HG03039 (cell line): ENCODE measurements at regions not wholly inside any gene's neighbourhood (a gene's known extent, or its start where the extent isn't known, plus 50 kb on each side); places are given as distances from the start of the nearest gene placed in this dataset.
"Not testable (repeated sequence)": the region's sequence is repeated elsewhere in the genome, so short reads cannot be mapped to it uniquely, and the experiment has no call there.

Source experiments
- ATAC-seq: cut with Tn5 transposase; IDR thresholded peaks from one replicate; pipeline ENCODE4 v1.9.1; 2021; ENCODE audit warnings: mild to moderate bottlenecking, moderate library complexity; ENCODE audit not compliant: unreplicated experiment

- not testable (repeated sequence) for ATAC-seq
Observed at GRCh38 chr20:18876394-18876793, 62.8 kb downstream of the SCP2D1 start.

- no peak for ATAC-seq
Observed at GRCh38 chr20:18879262-18879661, 65.7 kb downstream of the SCP2D1 start.

GRCh38 chr20:18886756-18887155, 73.2 kb downstream of the SCP2D1 start:
- ATAC-seq = no peak

- no peak for ATAC-seq
Observed at GRCh38 chr20:18901980-18902737, 88.6 kb downstream of the SCP2D1 start.

GRCh38 chr20:18904192-18904591, 90.6 kb downstream of the SCP2D1 start:
- ATAC-seq = no peak

GRCh38 chr20:18904624-18905023, 91.0 kb downstream of the SCP2D1 start:
- ATAC-seq = no peak

GRCh38 chr20:18906046-18906445, 92.5 kb downstream of the SCP2D1 start:
- no peak for ATAC-seq

GRCh38 chr20:18907353-18907752, 93.8 kb downstream of the SCP2D1 start:
- no peak for ATAC-seq

- ATAC-seq = no peak
Observed at GRCh38 chr20:18908109-18908508, 94.5 kb downstream of the SCP2D1 start.

GRCh38 chr20:18909254-18909653, 95.7 kb downstream of the SCP2D1 start:
- no peak for ATAC-seq

- no peak for ATAC-seq
Observed at GRCh38 chr20:18913701-18914100, 100.1 kb downstream of the SCP2D1 start.

- ATAC-seq = no peak
Observed at GRCh38 chr20:18914796-18915195, 101.2 kb downstream of the SCP2D1 start.

- ATAC-seq = no peak
Observed at GRCh38 chr20:18916886-18917750, 103.5 kb downstream of the SCP2D1 start.

GRCh38 chr20:18919996-18920395, 106.4 kb downstream of the SCP2D1 start:
- no peak for ATAC-seq

GRCh38 chr20:18921291-18921690, 107.7 kb downstream of the SCP2D1 start:
- ATAC-seq = no peak

- ATAC-seq = no peak
Observed at GRCh38 chr20:18922251-18922650, 108.7 kb downstream of the SCP2D1 start.

- ATAC-seq = no peak
Observed at GRCh38 chr20:18922898-18923297, 109.3 kb downstream of the SCP2D1 start.

- no peak for ATAC-seq
Observed at GRCh38 chr20:18926965-18927364, 113.4 kb downstream of the SCP2D1 start.

GRCh38 chr20:18928626-18929025, 115.0 kb downstream of the SCP2D1 start:
- ATAC-seq = no peak

GRCh38 chr20:18929800-18930199, 116.2 kb downstream of the SCP2D1 start:
- no peak for ATAC-seq

GRCh38 chr20:18943542-18943941, 130.0 kb downstream of the SCP2D1 start:
- no peak for ATAC-seq

GRCh38 chr20:18956890-18957289, 143.3 kb downstream of the SCP2D1 start:
- ATAC-seq = no peak
